ENCODE measurements at regions not wholly inside any gene's neighbourhood (a gene's known extent, or its start where the extent isn't known, plus 50 kb on each side); places are given as distances from the start of the nearest gene placed in this dataset.

GRCh38 chr2:221216636-221217035, 355.5 kb downstream of the EPHA4 start:
- TF ChIP-seq POLR2A (IDR thresholded peaks at IDR 0.05; ENCODE audit: low read depth, low read length), result no peak
- no peak for TF ChIP-seq SPI1 (IDR thresholded peaks at IDR 0.05; ENCODE audit: low read depth, low read length)
- TF ChIP-seq POU2F2 (IDR thresholded peaks at IDR 0.05; ENCODE audit: low read depth, low read length), result no peak
